ENCODE measurements at regions not wholly inside any gene's neighbourhood (a gene's known extent, or its start where the extent isn't known, plus 50 kb on each side); places are given as distances from the start of the nearest gene placed in this dataset.

GRCh38 chr5:28344836-28345433 lies 1306.5 kb upstream of the CDH9 start:
- peak; percentile 84 for TF ChIP-seq CTCF (conservative IDR thresholded peaks at IDR 0.05)
- no peak overlapping the region for H3K27ac ChIP-seq

DNA sequence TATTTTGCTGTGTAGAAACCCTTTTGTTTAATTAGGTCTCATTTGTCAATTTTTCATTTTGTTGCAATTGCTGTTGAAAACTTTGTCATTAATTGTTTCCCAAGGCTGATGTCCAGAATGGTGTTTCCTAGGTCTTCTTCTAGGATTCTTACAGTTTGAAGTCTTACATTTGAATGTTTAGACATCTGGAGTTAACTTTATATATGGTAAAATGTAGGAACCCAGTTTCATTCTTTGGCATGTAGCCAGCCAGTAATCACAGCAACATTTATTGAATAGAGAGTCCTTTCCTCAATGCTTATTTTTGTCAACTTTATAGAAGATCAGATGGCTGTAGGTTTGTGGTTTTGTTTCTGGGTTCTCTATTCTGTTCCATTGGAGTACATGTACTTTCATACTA lies 1290.8 kb upstream of the CDH9 start:
- TF ChIP-seq CTCF (conservative IDR thresholded peaks at IDR 0.05), result no peak
- H3K27ac ChIP-seq, result no peak overlapping the region

- TF ChIP-seq CTCF (conservative IDR thresholded peaks at IDR 0.05), result no peak
These were observed 1290.3 kb upstream of the CDH9 start for GRCh38 chr5:28328681-28329080.

GRCh38 chr5:28324174-28324573 lies 1285.8 kb upstream of the CDH9 start:
- no peak for TF ChIP-seq CTCF (conservative IDR thresholded peaks at IDR 0.05)
- no peak overlapping the region for H3K27ac ChIP-seq

More at GRCh38 chr5:28328681-28329080, 1290.3 kb upstream of the CDH9 start:
- no peak overlapping the region for H3K27ac ChIP-seq

- TF ChIP-seq CTCF (conservative IDR thresholded peaks at IDR 0.05), result no peak
- H3K27ac ChIP-seq, result no peak overlapping the region
These were observed 1275.6 kb upstream of the CDH9 start for GRCh38 chr5:28313953-28314352.

- H3K27ac ChIP-seq, result no peak overlapping the region
- no peak for TF ChIP-seq CTCF (conservative IDR thresholded peaks at IDR 0.05)
These were observed 1275.0 kb upstream of the CDH9 start for GRCh38 chr5:28313321-28313951.

GRCh38 chr5:28310696-28311095 lies 1272.3 kb upstream of the CDH9 start:
- no peak overlapping the region for H3K27ac ChIP-seq
- no peak for TF ChIP-seq CTCF (conservative IDR thresholded peaks at IDR 0.05)

Data from VCaP (cell line).